Osteocyte (in vitro differentiated cells): ENCODE measurements at regions not wholly inside any gene's neighbourhood (a gene's known extent, or its start where the extent isn't known, plus 50 kb on each side); places are given as distances from the start of the nearest gene placed in this dataset.
A peak's percentile ranks its signal among the peaks of the same experiment; 100 is the strongest.

ENCODE experiments used
- DNase-seq: peaks from one replicate; pipeline ENCODE4 v3.0.0; 2021; ENCODE audit warnings: mixed read lengths; ENCODE audit not compliant: unreplicated experiment; ENCODE audit errors: extremely low spot score
- H3K27ac Mint-ChIP-seq: one replicate; pipeline ENCODE4 v1.8.0; 2021; ENCODE audit warnings: mild to moderate bottlenecking, mixed read lengths; ENCODE audit not compliant: unreplicated experiment
- H3K27me3 Mint-ChIP-seq: one replicate; pipeline ENCODE4 v1.8.0; 2021; ENCODE audit warnings: mixed read lengths; ENCODE audit not compliant: unreplicated experiment
- H3K36me3 Mint-ChIP-seq: one replicate; pipeline ENCODE4 v1.8.0; 2021; ENCODE audit warnings: mixed read lengths; ENCODE audit not compliant: unreplicated experiment
- H3K4me1 Mint-ChIP-seq: one replicate; pipeline ENCODE4 v1.8.0; 2021; ENCODE audit warnings: mixed read lengths; ENCODE audit not compliant: unreplicated experiment
- H3K4me3 Mint-ChIP-seq: one replicate; pipeline ENCODE4 v1.8.0; 2021; ENCODE audit warnings: mild to moderate bottlenecking, moderate library complexity, mixed read lengths; ENCODE audit not compliant: unreplicated experiment
- H3K9me3 Mint-ChIP-seq: one replicate; pipeline ENCODE4 v1.8.0; 2021; ENCODE audit warnings: mixed read lengths; ENCODE audit not compliant: unreplicated experiment
- CTCF ChIP-seq: fragments of 200-600 bp; sonication (generic); IDR thresholded peaks from 2 replicates; pipeline ENCODE4 v1.5.0; 2021; ENCODE audit warnings: antibody characterized with exemption, mild to moderate bottlenecking, moderate library complexity

- Mint-ChIP-seq H3K4me1 (peaks cover 2% of the 10 kb centered on the region), H3K4me3 (no peak overlapping the region), H3K36me3 (no peaks in the 10 kb centered on the region), H3K27me3 (peaks cover 7% of the 10 kb centered on the region), H3K27ac (no peak overlapping the region), H3K9me3 (peaks cover 23% of the 10 kb centered on the region)
- no peak for DNase-seq
- TF ChIP-seq CTCF = no peak
Measured at GRCh38 chr12:84198294-84198946, 714.2 kb downstream of the SLC6A15 start.

GRCh38 chr12:84191779-84192178 is 720.8 kb downstream of the SLC6A15 start:
- Mint-ChIP-seq H3K4me1 (no peaks in the 10 kb centered on the region), H3K4me3 (no peak overlapping the region), H3K9me3 (peaks cover 25% of the 10 kb centered on the region), H3K27me3 (peaks cover 4% of the 10 kb centered on the region), H3K36me3 (no peaks in the 10 kb centered on the region), H3K27ac (no peak overlapping the region)
- DNase-seq = no peak
- TF ChIP-seq CTCF = no peak

- TF ChIP-seq CTCF = no peak
- H3K4me3 Mint-ChIP-seq = no peak overlapping the region
- H3K27me3 Mint-ChIP-seq = peaks cover 4% of the 10 kb centered on the region
- H3K4me1 Mint-ChIP-seq = peaks cover 13% of the 10 kb centered on the region
- peaks cover 6% of the 10 kb centered on the region for H3K9me3 Mint-ChIP-seq
- no peak overlapping the region for H3K27ac Mint-ChIP-seq
- DNase-seq = no peak
- H3K36me3 Mint-ChIP-seq = no peaks in the 10 kb centered on the region
Measured at GRCh38 chr12:84186433-84186832, 726.2 kb downstream of the SLC6A15 start.

GRCh38 chr12:84183576-84183975 is 729.0 kb downstream of the SLC6A15 start:
- DNase-seq = no peak
- H3K4me1 Mint-ChIP-seq = peaks cover 13% of the 10 kb centered on the region
- H3K27ac Mint-ChIP-seq = peak overlapping the region; percentile 31
- H3K36me3 Mint-ChIP-seq = no peaks in the 10 kb centered on the region
- peaks cover 5% of the 10 kb centered on the region for H3K27me3 Mint-ChIP-seq
- no peak for TF ChIP-seq CTCF
- no peaks in the 10 kb centered on the region for H3K9me3 Mint-ChIP-seq
- H3K4me3 Mint-ChIP-seq = no peak overlapping the region

DNA sequence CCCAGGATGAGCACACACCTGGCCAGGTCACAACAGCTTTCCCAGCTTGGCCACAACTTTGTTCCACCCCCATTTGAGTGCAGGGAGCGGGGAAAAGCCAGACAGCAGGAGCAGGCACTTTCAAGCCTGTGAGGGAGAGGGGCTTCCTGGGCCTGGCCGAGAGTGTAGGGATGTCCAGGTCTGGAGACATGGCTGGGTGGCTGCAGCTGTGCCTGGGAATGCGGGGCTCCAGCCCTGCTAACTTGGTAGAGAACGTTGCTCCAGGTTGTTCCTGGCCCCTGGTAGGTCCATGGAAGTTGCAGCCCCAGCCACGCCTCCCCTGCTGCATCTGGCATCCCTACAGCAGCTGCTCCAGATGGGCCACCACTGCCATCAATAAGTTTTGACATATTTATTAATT is 738.5 kb downstream of the SLC6A15 start:
- Mint-ChIP-seq H3K27ac (no peak overlapping the region), H3K27me3 (peaks cover 6% of the 10 kb centered on the region), H3K9me3 (no peaks in the 10 kb centered on the region), H3K36me3 (peaks cover 2% of the 10 kb centered on the region), H3K4me3 (no peak overlapping the region), H3K4me1 (peaks cover 2% of the 10 kb centered on the region)
- no peak for DNase-seq
- no peak for TF ChIP-seq CTCF
